ENCODE measurements at regions not wholly inside any gene's neighbourhood (a gene's known extent, or its start where the extent isn't known, plus 50 kb on each side); places are given as distances from the start of the nearest gene placed in this dataset.

DNA sequence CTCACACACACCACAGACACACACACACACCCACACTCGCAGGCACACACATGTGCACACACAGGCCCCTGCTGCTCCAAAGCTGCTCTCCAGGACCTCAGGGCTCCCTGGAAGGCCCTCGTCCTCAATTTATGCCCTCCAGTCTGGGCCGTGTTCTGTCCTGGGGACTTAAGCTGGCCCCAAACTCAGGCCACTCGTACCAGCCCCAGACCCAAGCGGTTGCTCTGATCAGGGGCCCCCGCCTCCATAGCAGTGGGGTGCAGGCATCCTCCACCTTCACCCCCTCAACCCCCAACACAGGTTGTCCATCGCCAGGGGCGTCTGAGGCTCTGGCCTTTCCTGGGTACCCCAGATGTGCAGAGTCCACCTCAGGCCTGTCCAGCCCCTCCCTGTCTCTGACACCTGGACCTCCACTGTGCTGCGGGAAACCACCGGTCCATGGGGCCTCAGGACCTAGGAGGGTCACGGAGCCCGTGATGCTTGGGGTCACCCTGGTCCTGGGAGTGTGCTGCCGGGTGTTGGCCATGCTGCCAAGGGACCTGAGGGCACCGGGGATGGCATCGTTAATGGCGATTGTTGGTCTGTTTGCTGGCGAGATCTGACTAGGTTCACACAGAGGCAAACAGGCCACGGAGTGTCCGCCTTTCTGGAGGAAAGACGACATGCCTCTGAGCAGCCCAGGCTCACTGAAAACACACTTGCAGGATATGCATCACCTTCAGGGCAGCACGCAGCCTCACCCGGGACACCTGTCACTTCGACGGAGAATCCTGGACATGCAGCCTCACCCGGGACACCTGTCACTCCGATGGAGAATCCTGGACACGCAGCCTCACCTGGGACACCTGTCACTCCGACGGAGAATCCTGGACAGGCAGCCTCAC is 155.6 kb downstream of the NDUFA10 start:
- TF ChIP-seq, protein P1, sequence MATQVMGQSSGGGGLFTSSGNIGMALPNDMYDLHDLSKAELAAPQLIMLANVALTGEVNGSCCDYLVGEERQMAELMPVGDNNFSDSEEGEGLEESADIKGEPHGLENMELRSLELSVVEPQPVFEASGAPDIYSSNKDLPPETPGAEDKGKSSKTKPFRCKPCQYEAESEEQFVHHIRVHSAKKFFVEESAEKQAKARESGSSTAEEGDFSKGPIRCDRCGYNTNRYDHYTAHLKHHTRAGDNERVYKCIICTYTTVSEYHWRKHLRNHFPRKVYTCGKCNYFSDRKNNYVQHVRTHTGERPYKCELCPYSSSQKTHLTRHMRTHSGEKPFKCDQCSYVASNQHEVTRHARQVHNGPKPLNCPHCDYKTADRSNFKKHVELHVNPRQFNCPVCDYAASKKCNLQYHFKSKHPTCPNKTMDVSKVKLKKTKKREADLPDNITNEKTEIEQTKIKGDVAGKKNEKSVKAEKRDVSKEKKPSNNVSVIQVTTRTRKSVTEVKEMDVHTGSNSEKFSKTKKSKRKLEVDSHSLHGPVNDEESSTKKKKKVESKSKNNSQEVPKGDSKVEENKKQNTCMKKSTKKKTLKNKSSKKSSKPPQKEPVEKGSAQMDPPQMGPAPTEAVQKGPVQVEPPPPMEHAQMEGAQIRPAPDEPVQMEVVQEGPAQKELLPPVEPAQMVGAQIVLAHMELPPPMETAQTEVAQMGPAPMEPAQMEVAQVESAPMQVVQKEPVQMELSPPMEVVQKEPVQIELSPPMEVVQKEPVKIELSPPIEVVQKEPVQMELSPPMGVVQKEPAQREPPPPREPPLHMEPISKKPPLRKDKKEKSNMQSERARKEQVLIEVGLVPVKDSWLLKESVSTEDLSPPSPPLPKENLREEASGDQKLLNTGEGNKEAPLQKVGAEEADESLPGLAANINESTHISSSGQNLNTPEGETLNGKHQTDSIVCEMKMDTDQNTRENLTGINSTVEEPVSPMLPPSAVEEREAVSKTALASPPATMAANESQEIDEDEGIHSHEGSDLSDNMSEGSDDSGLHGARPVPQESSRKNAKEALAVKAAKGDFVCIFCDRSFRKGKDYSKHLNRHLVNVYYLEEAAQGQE (IDR thresholded peaks at IDR 0.05; ENCODE audit: low read depth, low read length): no peak
- TF ChIP-seq, protein P2, sequence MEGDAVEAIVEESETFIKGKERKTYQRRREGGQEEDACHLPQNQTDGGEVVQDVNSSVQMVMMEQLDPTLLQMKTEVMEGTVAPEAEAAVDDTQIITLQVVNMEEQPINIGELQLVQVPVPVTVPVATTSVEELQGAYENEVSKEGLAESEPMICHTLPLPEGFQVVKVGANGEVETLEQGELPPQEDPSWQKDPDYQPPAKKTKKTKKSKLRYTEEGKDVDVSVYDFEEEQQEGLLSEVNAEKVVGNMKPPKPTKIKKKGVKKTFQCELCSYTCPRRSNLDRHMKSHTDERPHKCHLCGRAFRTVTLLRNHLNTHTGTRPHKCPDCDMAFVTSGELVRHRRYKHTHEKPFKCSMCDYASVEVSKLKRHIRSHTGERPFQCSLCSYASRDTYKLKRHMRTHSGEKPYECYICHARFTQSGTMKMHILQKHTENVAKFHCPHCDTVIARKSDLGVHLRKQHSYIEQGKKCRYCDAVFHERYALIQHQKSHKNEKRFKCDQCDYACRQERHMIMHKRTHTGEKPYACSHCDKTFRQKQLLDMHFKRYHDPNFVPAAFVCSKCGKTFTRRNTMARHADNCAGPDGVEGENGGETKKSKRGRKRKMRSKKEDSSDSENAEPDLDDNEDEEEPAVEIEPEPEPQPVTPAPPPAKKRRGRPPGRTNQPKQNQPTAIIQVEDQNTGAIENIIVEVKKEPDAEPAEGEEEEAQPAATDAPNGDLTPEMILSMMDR (IDR thresholded peaks at IDR 0.05 in 2 of 3, conservative IDR thresholded peaks at IDR 0.05 in 1 of 3; ENCODE audit: control insufficient read depth in 2 of 3, extremely low read depth in 1 of 3, insufficient read depth in 1 of 3, low read depth in 3 of 3, low read length in 3 of 3): no peak
- TF ChIP-seq, protein P3, sequence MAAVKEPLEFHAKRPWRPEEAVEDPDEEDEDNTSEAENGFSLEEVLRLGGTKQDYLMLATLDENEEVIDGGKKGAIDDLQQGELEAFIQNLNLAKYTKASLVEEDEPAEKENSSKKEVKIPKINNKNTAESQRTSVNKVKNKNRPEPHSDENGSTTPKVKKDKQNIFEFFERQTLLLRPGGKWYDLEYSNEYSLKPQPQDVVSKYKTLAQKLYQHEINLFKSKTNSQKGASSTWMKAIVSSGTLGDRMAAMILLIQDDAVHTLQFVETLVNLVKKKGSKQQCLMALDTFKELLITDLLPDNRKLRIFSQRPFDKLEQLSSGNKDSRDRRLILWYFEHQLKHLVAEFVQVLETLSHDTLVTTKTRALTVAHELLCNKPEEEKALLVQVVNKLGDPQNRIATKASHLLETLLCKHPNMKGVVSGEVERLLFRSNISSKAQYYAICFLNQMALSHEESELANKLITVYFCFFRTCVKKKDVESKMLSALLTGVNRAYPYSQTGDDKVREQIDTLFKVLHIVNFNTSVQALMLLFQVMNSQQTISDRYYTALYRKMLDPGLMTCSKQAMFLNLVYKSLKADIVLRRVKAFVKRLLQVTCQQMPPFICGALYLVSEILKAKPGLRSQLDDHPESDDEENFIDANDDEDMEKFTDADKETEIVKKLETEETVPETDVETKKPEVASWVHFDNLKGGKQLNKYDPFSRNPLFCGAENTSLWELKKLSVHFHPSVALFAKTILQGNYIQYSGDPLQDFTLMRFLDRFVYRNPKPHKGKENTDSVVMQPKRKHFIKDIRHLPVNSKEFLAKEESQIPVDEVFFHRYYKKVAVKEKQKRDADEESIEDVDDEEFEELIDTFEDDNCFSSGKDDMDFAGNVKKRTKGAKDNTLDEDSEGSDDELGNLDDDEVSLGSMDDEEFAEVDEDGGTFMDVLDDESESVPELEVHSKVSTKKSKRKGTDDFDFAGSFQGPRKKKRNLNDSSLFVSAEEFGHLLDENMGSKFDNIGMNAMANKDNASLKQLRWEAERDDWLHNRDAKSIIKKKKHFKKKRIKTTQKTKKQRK (IDR thresholded peaks at IDR 0.05; ENCODE audit: low read depth, low read length): no peak
- TF ChIP-seq NR2C1 (IDR thresholded peaks at IDR 0.05): no peak
- TF ChIP-seq, protein P4, sequence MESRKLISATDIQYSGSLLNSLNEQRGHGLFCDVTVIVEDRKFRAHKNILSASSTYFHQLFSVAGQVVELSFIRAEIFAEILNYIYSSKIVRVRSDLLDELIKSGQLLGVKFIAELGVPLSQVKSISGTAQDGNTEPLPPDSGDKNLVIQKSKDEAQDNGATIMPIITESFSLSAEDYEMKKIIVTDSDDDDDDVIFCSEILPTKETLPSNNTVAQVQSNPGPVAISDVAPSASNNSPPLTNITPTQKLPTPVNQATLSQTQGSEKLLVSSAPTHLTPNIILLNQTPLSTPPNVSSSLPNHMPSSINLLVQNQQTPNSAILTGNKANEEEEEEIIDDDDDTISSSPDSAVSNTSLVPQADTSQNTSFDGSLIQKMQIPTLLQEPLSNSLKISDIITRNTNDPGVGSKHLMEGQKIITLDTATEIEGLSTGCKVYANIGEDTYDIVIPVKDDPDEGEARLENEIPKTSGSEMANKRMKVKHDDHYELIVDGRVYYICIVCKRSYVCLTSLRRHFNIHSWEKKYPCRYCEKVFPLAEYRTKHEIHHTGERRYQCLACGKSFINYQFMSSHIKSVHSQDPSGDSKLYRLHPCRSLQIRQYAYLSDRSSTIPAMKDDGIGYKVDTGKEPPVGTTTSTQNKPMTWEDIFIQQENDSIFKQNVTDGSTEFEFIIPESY (IDR thresholded peaks at IDR 0.05): no peak
- TF ChIP-seq NR2F1 (conservative IDR thresholded peaks at IDR 0.05): no peak
- TF ChIP-seq RELA (IDR thresholded peaks at IDR 0.05; ENCODE audit: borderline replicate concordance, partially characterized antibody): no peak
- TF ChIP-seq EZH2 (IDR thresholded peaks at IDR 0.05; ENCODE audit: borderline replicate concordance, control insufficient read depth, low read depth, low read length): no peak
- no peak for TF ChIP-seq ESRRA (IDR thresholded peaks at IDR 0.05; ENCODE audit: low read length)
- TF ChIP-seq SMAD1 (IDR thresholded peaks at IDR 0.05; ENCODE audit: low read depth, partially characterized antibody): no peak
- TF ChIP-seq CEBPB (IDR thresholded peaks at IDR 0.05; ENCODE audit: borderline replicate concordance in 1 of 2, low read depth in 2 of 2, low read length in 2 of 2): no peak

Data from GM12878 (cell line).